ENCODE measurements at regions not wholly inside any gene's neighbourhood (a gene's known extent, or its start where the extent isn't known, plus 50 kb on each side); places are given as distances from the start of the nearest gene placed in this dataset.

DNA sequence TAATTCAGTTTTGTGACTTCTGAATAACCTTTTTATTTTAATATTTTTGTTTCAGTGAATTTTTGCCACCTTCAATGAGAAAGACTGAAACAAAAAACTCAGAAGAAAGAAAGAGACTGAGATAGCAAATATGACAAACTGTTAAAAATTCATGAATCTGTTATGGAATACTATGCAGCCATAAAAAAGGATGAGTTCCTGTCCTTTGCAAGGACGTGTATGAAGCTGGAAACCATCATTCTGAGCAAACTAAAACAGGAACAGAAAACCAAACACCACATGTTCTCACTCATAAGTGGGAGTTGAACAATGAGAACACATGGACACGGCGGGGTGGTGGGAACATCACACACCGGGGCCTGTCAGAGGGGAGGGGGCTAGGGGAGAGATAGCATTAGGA is 193.4 kb upstream of the FGGY start:
- TF ChIP-seq POLR2AphosphoS5 (IDR thresholded peaks at IDR 0.05; ENCODE audit: control insufficient read depth, insufficient read depth, low read depth, low read length) (no peak), SPI1 (IDR thresholded peaks at IDR 0.05; ENCODE audit: borderline replicate concordance, low read depth, low read length) (no peak), POLR2A (conservative IDR thresholded peaks at IDR 0.05) (no peak), ZNF431 (CRISPR knock-in tag; IDR thresholded peaks at IDR 0.05) (no peak), RAD51 (IDR thresholded peaks at IDR 0.05; ENCODE audit: borderline replicate concordance, low read depth) (no peak), HMGN3 (IDR thresholded peaks at IDR 0.05; ENCODE audit: borderline replicate concordance, extremely low read depth, insufficient read length, low read depth, low read length) (no peak)
- TF ChIP-seq, protein P1, sequence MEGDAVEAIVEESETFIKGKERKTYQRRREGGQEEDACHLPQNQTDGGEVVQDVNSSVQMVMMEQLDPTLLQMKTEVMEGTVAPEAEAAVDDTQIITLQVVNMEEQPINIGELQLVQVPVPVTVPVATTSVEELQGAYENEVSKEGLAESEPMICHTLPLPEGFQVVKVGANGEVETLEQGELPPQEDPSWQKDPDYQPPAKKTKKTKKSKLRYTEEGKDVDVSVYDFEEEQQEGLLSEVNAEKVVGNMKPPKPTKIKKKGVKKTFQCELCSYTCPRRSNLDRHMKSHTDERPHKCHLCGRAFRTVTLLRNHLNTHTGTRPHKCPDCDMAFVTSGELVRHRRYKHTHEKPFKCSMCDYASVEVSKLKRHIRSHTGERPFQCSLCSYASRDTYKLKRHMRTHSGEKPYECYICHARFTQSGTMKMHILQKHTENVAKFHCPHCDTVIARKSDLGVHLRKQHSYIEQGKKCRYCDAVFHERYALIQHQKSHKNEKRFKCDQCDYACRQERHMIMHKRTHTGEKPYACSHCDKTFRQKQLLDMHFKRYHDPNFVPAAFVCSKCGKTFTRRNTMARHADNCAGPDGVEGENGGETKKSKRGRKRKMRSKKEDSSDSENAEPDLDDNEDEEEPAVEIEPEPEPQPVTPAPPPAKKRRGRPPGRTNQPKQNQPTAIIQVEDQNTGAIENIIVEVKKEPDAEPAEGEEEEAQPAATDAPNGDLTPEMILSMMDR (IDR thresholded peaks at IDR 0.05 in 2 of 3, conservative IDR thresholded peaks at IDR 0.05 in 1 of 3; ENCODE audit: insufficient read depth in 2 of 3, low read depth in 1 of 3, low read length in 3 of 3) = no peak
- TF ChIP-seq, protein P2, sequence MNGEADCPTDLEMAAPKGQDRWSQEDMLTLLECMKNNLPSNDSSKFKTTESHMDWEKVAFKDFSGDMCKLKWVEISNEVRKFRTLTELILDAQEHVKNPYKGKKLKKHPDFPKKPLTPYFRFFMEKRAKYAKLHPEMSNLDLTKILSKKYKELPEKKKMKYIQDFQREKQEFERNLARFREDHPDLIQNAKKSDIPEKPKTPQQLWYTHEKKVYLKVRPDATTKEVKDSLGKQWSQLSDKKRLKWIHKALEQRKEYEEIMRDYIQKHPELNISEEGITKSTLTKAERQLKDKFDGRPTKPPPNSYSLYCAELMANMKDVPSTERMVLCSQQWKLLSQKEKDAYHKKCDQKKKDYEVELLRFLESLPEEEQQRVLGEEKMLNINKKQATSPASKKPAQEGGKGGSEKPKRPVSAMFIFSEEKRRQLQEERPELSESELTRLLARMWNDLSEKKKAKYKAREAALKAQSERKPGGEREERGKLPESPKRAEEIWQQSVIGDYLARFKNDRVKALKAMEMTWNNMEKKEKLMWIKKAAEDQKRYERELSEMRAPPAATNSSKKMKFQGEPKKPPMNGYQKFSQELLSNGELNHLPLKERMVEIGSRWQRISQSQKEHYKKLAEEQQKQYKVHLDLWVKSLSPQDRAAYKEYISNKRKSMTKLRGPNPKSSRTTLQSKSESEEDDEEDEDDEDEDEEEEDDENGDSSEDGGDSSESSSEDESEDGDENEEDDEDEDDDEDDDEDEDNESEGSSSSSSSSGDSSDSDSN (IDR thresholded peaks at IDR 0.05; ENCODE audit: borderline replicate concordance in 1 of 2, low read depth in 2 of 2, low read length in 2 of 2) = no peak
- TF ChIP-seq, protein P3, sequence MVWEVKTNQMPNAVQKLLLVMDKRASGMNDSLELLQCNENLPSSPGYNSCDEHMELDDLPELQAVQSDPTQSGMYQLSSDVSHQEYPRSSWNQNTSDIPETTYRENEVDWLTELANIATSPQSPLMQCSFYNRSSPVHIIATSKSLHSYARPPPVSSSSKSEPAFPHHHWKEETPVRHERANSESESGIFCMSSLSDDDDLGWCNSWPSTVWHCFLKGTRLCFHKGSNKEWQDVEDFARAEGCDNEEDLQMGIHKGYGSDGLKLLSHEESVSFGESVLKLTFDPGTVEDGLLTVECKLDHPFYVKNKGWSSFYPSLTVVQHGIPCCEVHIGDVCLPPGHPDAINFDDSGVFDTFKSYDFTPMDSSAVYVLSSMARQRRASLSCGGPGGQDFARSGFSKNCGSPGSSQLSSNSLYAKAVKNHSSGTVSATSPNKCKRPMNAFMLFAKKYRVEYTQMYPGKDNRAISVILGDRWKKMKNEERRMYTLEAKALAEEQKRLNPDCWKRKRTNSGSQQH (CRISPR knock-in tag; IDR thresholded peaks at IDR 0.05) = no peak
- TF ChIP-seq, protein P4, sequence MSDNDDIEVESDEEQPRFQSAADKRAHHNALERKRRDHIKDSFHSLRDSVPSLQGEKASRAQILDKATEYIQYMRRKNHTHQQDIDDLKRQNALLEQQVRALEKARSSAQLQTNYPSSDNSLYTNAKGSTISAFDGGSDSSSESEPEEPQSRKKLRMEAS (CRISPR knock-in tag; IDR thresholded peaks at IDR 0.05) = no peak
